Stimulated activated naive CD8-positive, alpha-beta T cell treated with anti-CD3 and anti-CD28 coated beads, Interleukin-15, Interleukin-2, amounts not matched to agents 100 ng/mL and 50 ng/mL, for 24 hours (primary cell): ENCODE measurements at regions not wholly inside any gene's neighbourhood (a gene's known extent, or its start where the extent isn't known, plus 50 kb on each side); places are given as distances from the start of the nearest gene placed in this dataset.
"Not testable (repeated sequence)": the region's sequence is repeated elsewhere in the genome, so short reads cannot be mapped to it uniquely, and the experiment has no call there.

ENCODE experiments used
- H3K27ac Mint-ChIP-seq: one replicate; pipeline ENCODE4 v1.8.0; 2021; ENCODE audit warnings: mild to moderate bottlenecking, mixed read lengths
- H3K27me3 Mint-ChIP-seq: one replicate; pipeline ENCODE4 v1.8.0; 2021; ENCODE audit warnings: mixed read lengths
- H3K36me3 Mint-ChIP-seq: one replicate; pipeline ENCODE4 v1.8.0; 2021; ENCODE audit warnings: low read depth, mixed read lengths
- H3K4me1 Mint-ChIP-seq: one replicate; pipeline ENCODE4 v1.8.0; 2021; ENCODE audit warnings: low read depth, mixed read lengths
- H3K4me3 Mint-ChIP-seq: one replicate; pipeline ENCODE4 v1.8.0; 2021; ENCODE audit warnings: mild to moderate bottlenecking, mixed read lengths
- H3K9me3 Mint-ChIP-seq: one replicate; pipeline ENCODE4 v1.8.0; 2021; ENCODE audit warnings: mixed read lengths

DNA sequence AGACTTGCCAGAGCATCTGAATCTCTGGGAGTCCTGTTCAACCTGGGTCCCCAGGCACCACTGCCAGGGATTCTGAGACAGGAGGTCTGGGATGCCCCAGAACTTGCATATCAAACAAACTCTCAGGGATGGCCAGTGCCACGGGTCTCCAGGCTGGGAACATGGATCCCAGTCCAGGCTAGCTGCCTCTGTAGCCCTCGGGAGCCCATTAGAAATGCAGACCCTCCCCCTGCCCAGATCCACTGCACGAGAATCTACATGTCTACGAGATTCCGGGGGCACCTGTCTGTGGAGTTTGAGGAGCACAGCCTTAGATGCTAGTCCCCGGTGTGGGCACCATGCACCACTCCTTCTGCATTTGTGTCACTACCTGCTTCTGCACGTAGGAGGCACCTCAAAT, 183.9 kb downstream of the NPIPB11 start:
- Mint-ChIP-seq H3K4me1 (peaks cover 17% of the 10 kb centered on the region), H3K36me3 (peaks cover 15% of the 10 kb centered on the region)
- H3K27me3 Mint-ChIP-seq, H3K27ac Mint-ChIP-seq, H3K4me3 Mint-ChIP-seq, H3K9me3 Mint-ChIP-seq: not testable (repeated sequence)

DNA sequence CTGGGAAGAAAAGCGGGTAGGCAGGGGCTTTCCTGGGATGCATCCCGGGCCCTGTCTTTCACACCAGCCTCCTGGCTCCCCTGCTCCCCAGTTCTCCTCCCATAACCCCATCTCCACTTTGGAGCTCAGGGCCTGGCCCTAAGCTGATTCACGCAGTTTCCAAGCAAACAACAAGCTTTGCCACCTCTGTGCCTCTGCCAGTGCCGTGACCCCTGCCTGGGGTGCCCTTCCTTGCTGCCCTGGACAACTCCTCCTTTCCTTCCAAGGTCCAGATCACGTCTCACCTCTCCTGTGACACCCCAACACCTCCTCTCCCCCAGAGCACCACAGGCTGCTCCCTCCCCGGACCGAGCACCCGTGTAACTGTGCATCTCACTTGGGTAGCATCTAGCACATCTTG, 184.5 kb downstream of the NPIPB11 start:
- not testable (repeated sequence) for H3K9me3 Mint-ChIP-seq, H3K27me3 Mint-ChIP-seq, H3K27ac Mint-ChIP-seq, H3K4me3 Mint-ChIP-seq
- Mint-ChIP-seq H3K4me1 (peaks cover 17% of the 10 kb centered on the region), H3K36me3 (peaks cover 20% of the 10 kb centered on the region)

DNA sequence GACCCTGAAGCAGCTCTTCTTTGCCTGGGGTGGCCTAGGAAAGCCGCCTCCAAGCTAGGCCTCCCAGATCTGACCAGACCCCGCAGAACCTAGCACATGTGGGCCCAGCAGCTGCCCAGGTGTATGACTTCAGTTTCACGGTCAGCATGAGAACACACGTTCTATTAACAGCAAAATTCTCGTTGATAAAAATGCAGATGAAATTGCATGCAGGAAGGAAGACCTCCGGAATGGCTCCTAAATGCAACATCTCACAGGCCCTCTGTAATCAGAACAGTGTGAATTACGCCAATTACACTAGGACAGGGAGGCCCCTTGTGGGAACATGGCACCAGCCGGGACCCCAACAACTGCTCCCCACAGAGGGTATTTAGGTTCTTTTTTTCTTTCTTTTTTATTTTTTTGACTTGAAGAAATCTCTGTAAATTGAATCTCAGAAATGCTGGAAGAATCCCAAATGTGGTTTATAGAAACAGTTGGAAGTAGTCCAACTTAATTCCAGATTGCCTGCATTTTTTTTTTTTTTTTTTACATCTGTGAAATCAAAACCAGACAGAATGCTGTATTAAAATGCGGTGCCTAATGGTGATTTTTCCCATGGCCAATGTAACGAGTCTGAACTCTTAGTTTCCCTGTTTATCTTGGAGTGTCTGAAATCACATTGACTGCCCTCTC, 185.1 kb downstream of the NPIPB11 start:
- H3K9me3 Mint-ChIP-seq, H3K27me3 Mint-ChIP-seq, H3K4me3 Mint-ChIP-seq, H3K27ac Mint-ChIP-seq: not testable (repeated sequence)
- Mint-ChIP-seq H3K4me1 (peaks cover 13% of the 10 kb centered on the region), H3K36me3 (peaks cover 19% of the 10 kb centered on the region)

DNA sequence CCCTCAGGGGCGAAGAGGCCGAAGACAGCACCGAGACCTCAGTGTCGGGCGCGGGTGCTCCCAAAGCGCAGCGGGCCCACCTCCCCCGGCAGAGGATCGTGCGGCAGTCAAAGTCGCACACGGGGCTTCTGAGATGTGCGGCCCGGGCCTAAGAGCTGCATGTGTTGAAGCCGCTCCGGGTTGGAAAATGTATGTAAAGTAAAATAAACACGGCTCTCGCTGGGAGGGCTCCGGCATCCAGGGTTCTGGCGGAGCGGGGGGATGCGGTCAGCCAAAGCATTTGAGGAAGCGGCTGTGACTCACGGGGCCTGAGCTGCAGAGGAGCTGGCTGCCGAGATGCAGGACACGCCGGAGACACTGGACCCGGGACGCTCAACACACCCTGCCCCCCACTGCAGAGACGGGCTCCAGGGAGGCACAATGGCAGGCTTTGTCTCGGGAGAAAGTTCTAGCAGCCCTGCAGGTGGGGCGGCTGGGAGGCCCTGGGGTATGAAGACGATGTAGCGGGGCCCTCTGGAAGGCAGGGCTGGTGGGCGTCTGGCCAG, 185.8 kb downstream of the NPIPB11 start:
- Mint-ChIP-seq H3K36me3 (peaks cover 19% of the 10 kb centered on the region), H3K4me1 (peaks cover 13% of the 10 kb centered on the region)
- H3K27ac Mint-ChIP-seq: not testable (repeated sequence)

DNA sequence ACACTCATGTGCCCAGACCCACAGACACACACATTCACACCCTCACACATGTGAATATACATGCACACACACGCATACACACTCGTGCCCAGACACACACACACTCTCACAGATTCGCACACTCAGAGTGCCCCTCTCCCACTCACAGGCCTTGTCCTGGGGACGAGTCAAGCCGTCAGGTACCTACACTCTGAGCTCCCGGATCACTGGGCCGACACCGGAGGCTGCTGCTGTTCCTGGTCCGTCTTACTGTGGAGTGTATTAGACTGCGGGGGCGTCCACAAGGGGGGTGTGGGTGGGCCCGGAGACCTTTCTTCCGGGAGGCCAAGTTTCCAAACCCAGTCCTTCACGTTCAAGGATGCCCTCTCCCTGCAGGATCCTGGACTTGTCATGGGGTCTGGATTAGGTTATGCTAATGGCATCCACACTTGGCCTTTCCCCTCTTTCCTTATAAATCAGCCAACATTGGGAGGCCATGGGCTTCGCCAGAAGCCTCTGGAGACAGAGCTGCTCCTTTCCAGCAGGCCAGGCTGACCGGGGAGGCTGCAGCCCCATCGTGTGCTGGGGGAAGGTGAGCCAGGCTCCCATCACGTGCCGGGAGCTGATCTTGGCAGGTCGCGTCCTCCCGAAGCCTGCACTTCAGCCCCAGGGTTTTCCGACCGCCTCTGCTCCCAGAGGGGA, 186.4 kb downstream of the NPIPB11 start:
- Mint-ChIP-seq H3K36me3 (peaks cover 19% of the 10 kb centered on the region), H3K4me1 (peaks cover 13% of the 10 kb centered on the region)
- not testable (repeated sequence) for H3K27me3 Mint-ChIP-seq, H3K9me3 Mint-ChIP-seq, H3K4me3 Mint-ChIP-seq, H3K27ac Mint-ChIP-seq

More for the DNA sequence above, 185.8 kb downstream of the NPIPB11 start:
- not testable (repeated sequence) for H3K9me3 Mint-ChIP-seq, H3K4me3 Mint-ChIP-seq, H3K27me3 Mint-ChIP-seq

DNA sequence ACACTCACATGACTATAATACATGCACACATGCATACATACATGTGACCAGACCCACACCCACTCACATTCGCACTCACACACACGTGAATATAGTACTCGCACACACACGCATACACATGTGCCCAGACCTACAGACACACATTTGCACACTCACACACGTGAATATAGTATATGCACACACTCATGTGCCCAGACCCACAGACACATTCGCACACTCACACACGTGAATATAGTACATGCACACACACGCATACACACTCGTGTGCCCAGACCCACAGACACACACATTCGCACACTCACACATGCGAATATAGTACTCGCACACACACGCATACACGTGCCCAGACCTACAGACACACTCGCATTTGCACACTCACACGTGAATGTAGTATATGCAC, 186.9 kb downstream of the NPIPB11 start:
- peaks cover 19% of the 10 kb centered on the region for H3K36me3 Mint-ChIP-seq
- H3K27me3 Mint-ChIP-seq, H3K4me3 Mint-ChIP-seq, H3K9me3 Mint-ChIP-seq, H3K27ac Mint-ChIP-seq: not testable (repeated sequence)
- H3K4me1 Mint-ChIP-seq: peaks cover 13% of the 10 kb centered on the region

DNA sequence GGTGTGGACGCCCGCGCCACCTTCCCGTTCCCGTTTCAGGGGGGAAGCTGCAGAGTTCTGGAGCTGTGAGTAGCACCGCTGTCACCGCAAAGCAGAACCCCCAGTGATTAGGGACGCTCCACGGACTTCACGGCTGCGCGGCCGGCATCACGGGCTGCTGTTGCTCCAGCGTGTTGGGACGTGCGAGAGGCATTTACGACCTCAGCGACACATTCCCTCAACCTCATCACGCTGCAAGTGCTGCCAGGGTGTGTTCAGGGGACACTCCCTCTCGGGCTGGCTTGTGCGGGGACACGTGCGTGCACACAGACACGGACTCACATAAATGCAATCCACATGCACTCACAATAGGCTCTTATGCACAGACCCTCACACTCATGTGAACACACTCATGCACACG, 187.9 kb downstream of the NPIPB11 start:
- H3K9me3 Mint-ChIP-seq: not testable (repeated sequence)

DNA sequence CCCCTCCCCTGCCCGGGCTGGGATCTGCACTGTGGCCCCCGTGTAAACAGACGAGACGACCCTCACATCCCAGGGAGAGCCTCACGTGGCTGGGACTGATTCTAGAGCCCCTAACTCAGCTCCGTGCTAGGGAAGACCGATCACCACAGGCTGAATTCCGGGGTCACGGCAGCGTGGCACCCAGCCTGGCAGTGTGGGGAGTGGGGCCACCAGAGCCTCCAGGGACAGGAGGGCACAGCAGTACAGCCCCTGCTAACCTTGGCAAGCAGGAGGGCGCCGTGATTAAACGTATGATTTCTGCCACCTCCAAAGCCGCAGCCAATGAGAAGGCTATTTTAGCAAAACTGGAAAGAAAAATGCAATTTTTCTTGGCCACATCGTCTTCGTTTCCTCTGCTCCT, 188.3 kb downstream of the NPIPB11 start:
- H3K27me3 Mint-ChIP-seq, H3K4me3 Mint-ChIP-seq, H3K9me3 Mint-ChIP-seq, H3K27ac Mint-ChIP-seq, H3K4me1 Mint-ChIP-seq: not testable (repeated sequence)
- peaks cover 19% of the 10 kb centered on the region for H3K36me3 Mint-ChIP-seq

More for the DNA sequence above, 187.9 kb downstream of the NPIPB11 start:
- H3K27me3 Mint-ChIP-seq, H3K4me1 Mint-ChIP-seq, H3K27ac Mint-ChIP-seq, H3K4me3 Mint-ChIP-seq: not testable (repeated sequence)
- peaks cover 19% of the 10 kb centered on the region for H3K36me3 Mint-ChIP-seq

DNA sequence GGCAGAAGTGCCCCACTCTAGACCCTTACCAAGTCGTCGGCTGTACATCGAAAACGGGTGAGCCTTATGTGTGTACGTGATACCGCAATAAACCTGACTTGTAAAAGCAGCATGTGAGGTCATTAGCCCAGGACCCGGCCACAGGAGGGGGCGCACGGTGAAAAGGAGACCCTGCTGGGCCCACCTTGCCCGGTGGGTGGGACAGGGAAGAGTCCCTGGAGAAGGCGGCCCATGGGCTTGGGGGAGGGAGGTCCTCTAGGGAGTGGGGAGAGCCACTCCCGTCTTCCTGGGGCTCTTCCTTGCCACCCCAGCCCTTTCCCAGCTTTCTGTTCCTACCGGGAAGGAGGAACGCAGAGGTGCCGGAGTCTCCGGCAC, 188.8 kb downstream of the NPIPB11 start:
- not testable (repeated sequence) for H3K4me3 Mint-ChIP-seq, H3K9me3 Mint-ChIP-seq, H3K27ac Mint-ChIP-seq, H3K4me1 Mint-ChIP-seq, H3K27me3 Mint-ChIP-seq
- peaks cover 19% of the 10 kb centered on the region for H3K36me3 Mint-ChIP-seq

DNA sequence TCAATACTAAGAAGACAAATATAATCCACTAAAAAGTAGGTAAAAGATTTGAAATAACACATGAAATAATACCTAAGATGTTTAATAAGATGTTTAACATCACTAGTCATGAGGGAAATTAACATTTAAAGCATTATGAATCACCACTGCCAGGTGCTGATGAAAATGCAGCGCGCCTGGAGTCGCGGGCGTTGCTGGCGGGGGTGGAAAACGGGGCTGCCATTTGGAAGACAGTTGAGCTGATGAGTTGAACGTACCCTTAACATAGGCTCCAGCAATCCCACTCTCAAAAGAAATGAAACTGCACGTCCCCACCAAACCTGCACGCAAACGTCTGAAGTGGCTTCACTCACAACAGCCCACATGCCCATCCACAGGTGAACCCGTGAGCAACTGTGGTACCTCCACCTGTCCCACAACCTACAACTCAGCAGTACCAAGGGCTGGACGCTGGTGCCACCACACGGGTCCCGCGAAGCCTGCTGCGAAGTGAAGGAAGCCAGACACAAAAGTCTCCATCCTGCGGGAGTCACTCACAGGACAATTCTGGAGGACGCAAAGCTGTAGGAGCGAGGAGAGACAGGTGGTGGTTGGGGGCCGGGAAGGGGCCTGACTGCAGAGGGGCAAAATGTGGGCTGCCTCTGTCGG, 189.3 kb downstream of the NPIPB11 start:
- not testable (repeated sequence) for H3K9me3 Mint-ChIP-seq, H3K27ac Mint-ChIP-seq, H3K27me3 Mint-ChIP-seq, H3K4me3 Mint-ChIP-seq, H3K4me1 Mint-ChIP-seq
- H3K36me3 Mint-ChIP-seq: peaks cover 19% of the 10 kb centered on the region

DNA sequence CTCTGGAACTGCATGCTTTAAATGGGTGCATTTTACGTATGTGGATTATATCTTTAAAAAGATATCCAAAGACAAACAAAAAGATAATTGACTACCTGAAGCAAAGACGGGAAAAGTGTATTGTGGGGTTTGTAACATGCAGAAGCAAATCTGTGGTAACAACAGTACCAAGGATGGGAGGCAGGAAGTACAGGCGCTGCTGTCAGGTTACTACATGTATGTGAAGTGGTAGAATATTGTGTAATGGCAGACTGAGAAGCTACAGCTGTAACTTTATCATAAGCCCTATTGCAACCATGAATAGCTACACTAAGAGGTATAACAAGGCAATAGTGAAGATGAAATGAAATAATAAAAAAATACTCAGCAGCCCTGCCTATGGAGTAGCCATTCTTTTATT, 192.7 kb downstream of the NPIPB11 start:
- H3K4me1 Mint-ChIP-seq, H3K9me3 Mint-ChIP-seq, H3K27me3 Mint-ChIP-seq, H3K27ac Mint-ChIP-seq, H3K4me3 Mint-ChIP-seq: not testable (repeated sequence)
- peaks cover 17% of the 10 kb centered on the region for H3K36me3 Mint-ChIP-seq

DNA sequence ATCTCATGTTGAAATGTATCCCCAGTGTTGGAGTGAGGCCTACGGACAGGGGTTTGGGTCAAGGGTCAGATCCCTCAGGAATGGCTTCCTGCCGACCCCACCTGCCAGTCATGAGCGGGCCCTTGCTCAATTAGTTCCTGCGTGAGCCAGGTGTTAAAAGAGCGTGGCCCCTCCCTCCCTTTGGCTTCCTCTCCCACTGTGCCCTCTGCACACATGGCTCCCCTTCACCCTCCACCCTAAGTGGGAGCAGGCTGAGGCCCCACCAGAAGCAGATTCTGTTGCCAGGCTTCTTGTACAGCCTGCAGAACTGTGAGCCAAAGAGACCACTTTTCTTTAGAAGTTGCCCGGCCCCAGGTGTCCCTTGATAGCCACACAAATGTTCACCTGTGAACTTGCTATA, 193.3 kb downstream of the NPIPB11 start:
- H3K27me3 Mint-ChIP-seq, H3K27ac Mint-ChIP-seq, H3K4me3 Mint-ChIP-seq, H3K9me3 Mint-ChIP-seq, H3K4me1 Mint-ChIP-seq: not testable (repeated sequence)
- peaks cover 17% of the 10 kb centered on the region for H3K36me3 Mint-ChIP-seq

DNA sequence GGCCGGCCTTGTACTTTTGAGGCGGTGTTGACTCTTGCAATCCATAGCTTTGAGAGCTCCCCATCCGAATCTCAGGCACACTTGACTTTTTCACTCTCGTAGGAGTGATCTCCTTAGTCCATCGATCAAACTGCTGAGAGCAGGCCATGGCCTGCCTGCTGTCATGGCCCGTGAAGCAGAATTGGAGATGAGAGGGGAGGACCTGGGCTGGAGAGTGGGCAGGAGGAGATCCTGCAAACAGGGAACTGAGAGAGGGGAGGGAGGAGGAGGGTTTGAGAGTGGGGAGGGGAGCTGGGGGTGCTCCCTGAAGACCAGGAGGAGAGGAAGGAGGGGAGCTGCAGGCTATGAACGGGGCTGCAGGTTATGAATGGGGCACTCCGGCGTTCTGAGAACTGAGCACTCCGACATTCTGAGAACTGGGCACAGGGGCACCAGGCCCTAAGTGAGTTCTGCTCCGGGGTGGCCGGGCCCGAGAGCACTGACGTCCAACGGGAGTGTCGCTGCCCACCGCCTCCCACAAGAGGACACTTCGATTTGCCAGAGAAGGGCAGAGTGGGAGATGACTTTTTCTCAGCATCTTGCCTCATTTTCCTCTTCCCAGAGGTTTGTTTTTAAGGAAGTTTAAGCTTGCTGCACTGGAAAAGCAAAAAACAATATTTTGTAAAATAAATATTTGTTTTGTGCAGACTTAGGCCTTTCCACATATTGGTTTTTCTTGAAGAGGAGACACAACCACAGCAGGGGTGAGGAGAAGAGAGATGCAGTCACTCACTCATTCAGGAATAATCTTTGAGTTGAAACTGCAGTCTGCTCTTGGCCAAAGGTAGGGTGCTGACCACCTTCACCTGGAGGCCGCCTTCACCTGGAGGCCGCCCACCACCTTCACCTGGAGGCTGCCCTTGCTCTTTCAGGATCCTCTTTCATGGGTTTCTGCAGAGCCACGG, 194.2 kb downstream of the NPIPB11 start:
- not testable (repeated sequence) for H3K9me3 Mint-ChIP-seq, H3K4me1 Mint-ChIP-seq, H3K27ac Mint-ChIP-seq, H3K4me3 Mint-ChIP-seq, H3K27me3 Mint-ChIP-seq
- H3K36me3 Mint-ChIP-seq: peaks cover 16% of the 10 kb centered on the region

DNA sequence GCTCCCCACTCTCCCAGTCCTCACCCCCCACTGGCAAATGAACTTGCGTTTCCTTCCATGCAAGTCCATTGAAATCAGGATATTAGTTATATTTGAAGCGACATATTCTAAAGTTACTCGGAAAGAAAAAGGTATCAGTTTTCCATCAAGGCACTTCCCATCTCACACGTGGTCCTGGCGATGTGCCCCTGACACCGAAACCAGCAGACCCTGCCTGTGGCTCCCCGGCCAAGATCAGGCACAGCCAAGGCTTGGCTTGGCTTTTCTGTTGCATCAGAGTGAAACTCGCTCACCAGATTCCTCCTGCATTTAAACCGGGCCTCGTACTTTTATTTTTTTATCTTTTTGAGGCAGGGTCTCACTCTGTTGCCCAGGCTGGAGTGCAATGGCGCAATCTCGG, 195.1 kb downstream of the NPIPB11 start:
- H3K27ac Mint-ChIP-seq, H3K9me3 Mint-ChIP-seq, H3K4me1 Mint-ChIP-seq, H3K27me3 Mint-ChIP-seq, H3K4me3 Mint-ChIP-seq: not testable (repeated sequence)
- peaks cover 10% of the 10 kb centered on the region for H3K36me3 Mint-ChIP-seq
